Endodermal cell (in vitro differentiated cells): ENCODE measurements at regions not wholly inside any gene's neighbourhood (a gene's known extent, or its start where the extent isn't known, plus 50 kb on each side); places are given as distances from the start of the nearest gene placed in this dataset.

Experiments used
- DNase-seq: peaks from one replicate; pipeline ENCODE4 v3.0.0-alpha.2; 2017
- H3K27ac ChIP-seq: 2 replicates; pipeline ENCODE4 v1.5.1; 2013; ENCODE audit warnings: mild to moderate bottlenecking, low read depth, low read length, moderate library complexity
- H3K27me3 ChIP-seq: 2 replicates; pipeline ENCODE4 v1.6.1; 2013; ENCODE audit warnings: mild to moderate bottlenecking, low read length, moderate library complexity; ENCODE audit not compliant: insufficient read depth, control insufficient read depth, poor library complexity, severe bottlenecking
- H3K36me3 ChIP-seq: 2 replicates; pipeline ENCODE4 v1.7.0; 2013; ENCODE audit warnings: mild to moderate bottlenecking, low read length, moderate library complexity; ENCODE audit not compliant: control insufficient read depth, insufficient read depth
- H3K4me1 ChIP-seq: one replicate; pipeline ENCODE4 v1.7.0; 2013; ENCODE audit warnings: low read length; ENCODE audit not compliant: control insufficient read depth, insufficient read depth
- H3K4me3 ChIP-seq: 2 replicates; pipeline ENCODE4 v1.5.1; 2013; ENCODE audit warnings: mild to moderate bottlenecking, low read length, moderate library complexity
- H3K9ac ChIP-seq: 2 replicates; pipeline ENCODE4 v1.6.1; 2013; ENCODE audit warnings: mild to moderate bottlenecking, low read length, moderate library complexity; ENCODE audit not compliant: poor library complexity, severe bottlenecking; ENCODE audit errors: extremely low read depth
- H3K9me3 ChIP-seq: 2 replicates; pipeline ENCODE4 v1.6.1; 2013; ENCODE audit warnings: mild to moderate bottlenecking, low read length, moderate library complexity; ENCODE audit not compliant: control insufficient read depth
- H3K27ac Mint-ChIP-seq: 2 replicates; pipeline ENCODE4 v1.8.0; 2020; ENCODE audit warnings: mixed read lengths
- H3K27me3 Mint-ChIP-seq: 2 replicates; pipeline ENCODE4 v1.8.0; 2021; ENCODE audit warnings: mild to moderate bottlenecking, mixed read lengths; ENCODE audit not compliant: insufficient read depth
- H3K36me3 Mint-ChIP-seq: 2 replicates; pipeline ENCODE4 v1.8.0; 2020; ENCODE audit warnings: low read depth, mixed read lengths
- H3K4me1 Mint-ChIP-seq: 2 replicates; pipeline ENCODE4 v1.8.0; 2020; ENCODE audit warnings: mixed read lengths
- H3K4me3 Mint-ChIP-seq: 2 replicates; pipeline ENCODE4 v1.8.0; 2020; ENCODE audit warnings: mild to moderate bottlenecking, moderate library complexity, mixed read lengths
- H3K9me3 Mint-ChIP-seq: 2 replicates; pipeline ENCODE4 v1.8.0; 2020; ENCODE audit warnings: mild to moderate bottlenecking, mixed read lengths
- WGBS, 2 experiments: methylation state at CpG; one replicate each; pipeline versions ENCODE4 v1.1.5 to v1.1.7; 2013; ENCODE audit warnings: missing lambda C conversion rate in 2 of 2, mixed read lengths in 1 of 2; ENCODE audit not compliant: insufficient coverage in 1 of 2, insufficient read length in 1 of 2; 5-methylcytosine and 5-hydroxymethylcytosine counted together
- TF ChIP-seq, protein P1 (sequence below): fragments of 200-600 bp; sonication (generic); conservative IDR thresholded peaks from 2 replicates; pipeline ENCODE4 v1.5.0; 2021; ENCODE audit warnings: antibody characterized with exemption, mild to moderate bottlenecking

- H3K4me1 Mint-ChIP-seq, result peaks cover 4% of the 10 kb centered on the region
- Histone ChIP-seq H3K27me3 (peaks cover 27% of the 10 kb centered on the region), H3K36me3 (no peaks in the 10 kb centered on the region), H3K9ac (no peak overlapping the region), H3K27ac (peak overlapping the region; percentile 6), H3K4me1 (peaks cover 8% of the 10 kb centered on the region), H3K9me3 (no peaks in the 10 kb centered on the region), H3K4me3 (no peak overlapping the region)
- H3K27ac Mint-ChIP-seq, result no peak overlapping the region
- no peak overlapping the region for H3K4me3 Mint-ChIP-seq
- H3K36me3 Mint-ChIP-seq, result no peaks in the 10 kb centered on the region
- 84 to 90% methylated on average over 2 to 4 of the region's 4 CpGs for WGBS, 2 experiments
- DNase-seq, result no peak
- TF ChIP-seq, protein P1, sequence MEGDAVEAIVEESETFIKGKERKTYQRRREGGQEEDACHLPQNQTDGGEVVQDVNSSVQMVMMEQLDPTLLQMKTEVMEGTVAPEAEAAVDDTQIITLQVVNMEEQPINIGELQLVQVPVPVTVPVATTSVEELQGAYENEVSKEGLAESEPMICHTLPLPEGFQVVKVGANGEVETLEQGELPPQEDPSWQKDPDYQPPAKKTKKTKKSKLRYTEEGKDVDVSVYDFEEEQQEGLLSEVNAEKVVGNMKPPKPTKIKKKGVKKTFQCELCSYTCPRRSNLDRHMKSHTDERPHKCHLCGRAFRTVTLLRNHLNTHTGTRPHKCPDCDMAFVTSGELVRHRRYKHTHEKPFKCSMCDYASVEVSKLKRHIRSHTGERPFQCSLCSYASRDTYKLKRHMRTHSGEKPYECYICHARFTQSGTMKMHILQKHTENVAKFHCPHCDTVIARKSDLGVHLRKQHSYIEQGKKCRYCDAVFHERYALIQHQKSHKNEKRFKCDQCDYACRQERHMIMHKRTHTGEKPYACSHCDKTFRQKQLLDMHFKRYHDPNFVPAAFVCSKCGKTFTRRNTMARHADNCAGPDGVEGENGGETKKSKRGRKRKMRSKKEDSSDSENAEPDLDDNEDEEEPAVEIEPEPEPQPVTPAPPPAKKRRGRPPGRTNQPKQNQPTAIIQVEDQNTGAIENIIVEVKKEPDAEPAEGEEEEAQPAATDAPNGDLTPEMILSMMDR, result no peak
- H3K27me3 Mint-ChIP-seq, result peaks cover 51% of the 10 kb centered on the region
- H3K9me3 Mint-ChIP-seq, result no peaks in the 10 kb centered on the region
Measured at GRCh38 chr2:217250013-217250524, 390.2 kb upstream of the TNP1 start.

DNA sequence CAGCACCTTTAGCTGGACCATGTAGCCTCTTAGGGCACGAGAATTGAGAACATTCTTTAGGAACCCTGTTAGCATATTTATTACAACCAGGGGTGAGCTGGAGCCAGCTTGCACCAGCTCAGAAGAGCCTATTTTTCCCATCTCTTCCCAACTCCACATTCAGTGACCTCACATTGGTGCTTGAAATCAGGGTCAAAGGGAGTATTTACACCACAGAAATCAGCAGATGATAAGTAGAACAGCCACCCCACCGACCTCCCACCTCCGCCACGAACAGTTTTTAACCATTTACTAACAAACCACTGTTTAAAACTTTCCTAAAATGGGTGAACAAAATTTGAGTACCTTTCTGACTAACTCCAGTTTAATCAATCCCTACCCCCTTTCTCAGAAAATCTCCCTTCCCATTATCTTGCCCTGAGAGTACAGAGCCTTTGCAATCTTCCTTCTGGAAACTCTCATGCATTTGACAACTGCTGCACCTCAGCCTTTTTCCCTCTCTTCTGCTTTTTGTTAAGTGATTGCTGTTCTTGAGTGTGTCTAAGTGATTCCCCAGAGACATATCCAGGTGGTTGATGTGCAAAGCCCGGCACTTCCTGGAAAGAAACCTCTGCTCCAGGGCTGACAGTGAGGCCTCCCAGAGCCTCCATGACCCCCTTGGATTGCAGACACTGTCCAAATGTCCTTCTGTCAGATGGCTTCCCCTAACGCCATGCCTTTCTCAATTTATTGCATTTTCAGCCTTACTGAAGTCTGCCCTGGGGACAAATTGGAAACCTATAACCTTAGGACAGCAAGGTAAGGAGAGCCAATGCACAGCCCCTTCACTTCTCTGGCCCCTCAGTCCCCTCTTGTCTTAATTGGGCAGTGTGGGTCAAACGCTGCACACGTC lies 389.5 kb upstream of the TNP1 start:
- Mint-ChIP-seq H3K9me3 (no peaks in the 10 kb centered on the region), H3K27me3 (peaks cover 54% of the 10 kb centered on the region), H3K4me1 (peaks cover 4% of the 10 kb centered on the region), H3K36me3 (no peaks in the 10 kb centered on the region), H3K27ac (no peak overlapping the region), H3K4me3 (no peak overlapping the region)
- no peaks in the 10 kb centered on the region for H3K36me3 ChIP-seq
- H3K4me1 ChIP-seq, result peaks cover 8% of the 10 kb centered on the region
- no peaks in the 10 kb centered on the region for H3K9me3 ChIP-seq
- TF ChIP-seq, protein P1, result no peak
- DNase-seq, result no peak
- WGBS, 2 experiments, result 86 to 89% methylated on average over 6 to 8 of the region's 8 CpGs
- H3K27me3 ChIP-seq, result peaks cover 31% of the 10 kb centered on the region
- no peak overlapping the region for H3K4me3 ChIP-seq
- no peak overlapping the region for H3K27ac ChIP-seq
- no peak overlapping the region for H3K9ac ChIP-seq

GRCh38 chr2:217248312-217248935 lies 388.6 kb upstream of the TNP1 start:
- WGBS, 2 experiments, result 83 to 90% methylated on average over 3 to 9 of the region's 9 CpGs
- H3K27me3 Mint-ChIP-seq, result peaks cover 51% of the 10 kb centered on the region
- H3K36me3 ChIP-seq, result no peaks in the 10 kb centered on the region
- TF ChIP-seq, protein P1, result no peak
- H3K27me3 ChIP-seq, result peaks cover 39% of the 10 kb centered on the region
- no peak overlapping the region for H3K4me3 ChIP-seq
- H3K36me3 Mint-ChIP-seq, result no peaks in the 10 kb centered on the region
- H3K4me1 Mint-ChIP-seq, result peaks cover 4% of the 10 kb centered on the region
- H3K4me1 ChIP-seq, result peaks cover 8% of the 10 kb centered on the region
- no peaks in the 10 kb centered on the region for H3K9me3 ChIP-seq
- H3K4me3 Mint-ChIP-seq, result no peak overlapping the region
- no peak overlapping the region for H3K9ac ChIP-seq
- H3K27ac ChIP-seq, result no peak overlapping the region
- peak; percentile 58 for DNase-seq
- H3K27ac Mint-ChIP-seq, result no peak overlapping the region
- no peaks in the 10 kb centered on the region for H3K9me3 Mint-ChIP-seq
